Thyroid gland (tissue), 4 donors: ENCODE measurements at regions not wholly inside any gene's neighbourhood (a gene's known extent, or its start where the extent isn't known, plus 50 kb on each side); places are given as distances from the start of the nearest gene placed in this dataset.

ENCODE experiments used
- DNase-seq, 2 donors: peaks; one replicate each; pipeline ENCODE4 v3.0.0-alpha.2; 2019
- H3K27ac ChIP-seq, 3 donors: fragments of 200-600 bp; sonication (generic); 1 replicate in 2 of 3; 2 replicates in 1 of 3; pipeline ENCODE4 v1.5.1; 2016 to 2019; ENCODE audit warnings: mild to moderate bottlenecking in 1 of 3, moderate library complexity in 1 of 3
- H3K27me3 ChIP-seq: fragments of 200-600 bp; sonication (generic); one replicate; pipeline ENCODE4 v1.5.1; 2019
- H3K36me3 ChIP-seq, 2 donors: fragments of 200-600 bp; sonication (generic); one replicate each; pipeline ENCODE4 v1.5.1; 2016 to 2019
- H3K4me1 ChIP-seq, 2 donors: fragments of 200-600 bp; sonication (generic); one replicate each; pipeline ENCODE4 v1.5.1; 2017 to 2019
- H3K4me3 ChIP-seq, 3 donors: fragments of 200-600 bp; sonication (generic); replicated peaks in 1 of 3; 1 replicate in 2 of 3; 2 replicates in 1 of 3; pipeline ENCODE4 v1.5.1; 2016; ENCODE audit warnings: mild to moderate bottlenecking in 1 of 3
- H3K9me3 ChIP-seq: fragments of 200-600 bp; sonication (generic); one replicate; pipeline ENCODE4 v1.5.1; 2017
- POLR2A ChIP-seq, 2 donors: fragments of 450-650 bp; IDR thresholded peaks; one replicate each; pipeline ENCODE4 v1.6.1; 2017; ENCODE audit warnings: antibody characterized with exemption in 2 of 2, mild to moderate bottlenecking in 2 of 2, moderate library complexity in 1 of 2
- WGBS, 2 donors: methylation state at CpG; one replicate each; pipeline ENCODE4 v1.1.5; 2017; 5-methylcytosine and 5-hydroxymethylcytosine counted together
- intact Hi-C: fragments of 100-400 bp; cut with DNase I; formaldehyde crosslinking; loops from one replicate; pipeline ENCODE4 v1.15.1; 2023
- TF ChIP-seq, protein P1 (sequence below), 6 experiments: fragments of 200-600 bp in 3 of 6; fragments of 450-650 bp in 3 of 6; sonication (generic) in 3 of 6; IDR thresholded peaks; one replicate each; pipeline ENCODE4 v1.5.1; 2016 to 2019; ENCODE audit warnings: antibody characterized with exemption in 6 of 6, mild to moderate bottlenecking in 2 of 6, inconsistent platforms in 1 of 6, moderate library complexity in 1 of 6

DNA sequence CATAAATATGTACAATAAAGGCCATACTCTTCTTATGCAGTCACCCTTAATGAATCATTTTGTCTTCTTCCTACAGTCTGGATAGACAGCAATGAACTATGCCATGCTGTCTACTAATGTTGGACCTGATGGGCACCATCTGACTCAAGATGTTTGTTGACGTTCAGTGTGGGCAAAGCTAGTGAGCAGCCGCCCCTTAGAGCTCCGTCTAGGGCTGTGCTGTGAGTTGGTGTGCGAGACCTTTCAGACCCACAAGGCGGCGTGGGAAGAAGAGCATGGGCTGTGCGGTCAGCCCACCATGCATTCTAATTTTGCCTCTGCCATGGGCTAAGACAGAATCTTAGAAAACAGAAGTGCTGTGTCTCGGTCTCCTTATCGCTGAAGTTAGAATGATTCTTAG, 829.4 kb downstream of the QKI start:
- no peaks in the 10 kb centered on the region for H3K36me3 ChIP-seq
- 90 to 95% methylated on average over 9 of the region's 9 CpGs for WGBS, 2 donors
- H3K4me3 ChIP-seq: no peak overlapping the region
- intact Hi-C loops: no loop called here
- H3K27ac ChIP-seq: no peak overlapping the region
- H3K27me3 ChIP-seq: no peaks in the 10 kb centered on the region
- TF ChIP-seq POLR2A (IDR thresholded peaks at IDR 0.05): no peak
- TF ChIP-seq, protein P1, sequence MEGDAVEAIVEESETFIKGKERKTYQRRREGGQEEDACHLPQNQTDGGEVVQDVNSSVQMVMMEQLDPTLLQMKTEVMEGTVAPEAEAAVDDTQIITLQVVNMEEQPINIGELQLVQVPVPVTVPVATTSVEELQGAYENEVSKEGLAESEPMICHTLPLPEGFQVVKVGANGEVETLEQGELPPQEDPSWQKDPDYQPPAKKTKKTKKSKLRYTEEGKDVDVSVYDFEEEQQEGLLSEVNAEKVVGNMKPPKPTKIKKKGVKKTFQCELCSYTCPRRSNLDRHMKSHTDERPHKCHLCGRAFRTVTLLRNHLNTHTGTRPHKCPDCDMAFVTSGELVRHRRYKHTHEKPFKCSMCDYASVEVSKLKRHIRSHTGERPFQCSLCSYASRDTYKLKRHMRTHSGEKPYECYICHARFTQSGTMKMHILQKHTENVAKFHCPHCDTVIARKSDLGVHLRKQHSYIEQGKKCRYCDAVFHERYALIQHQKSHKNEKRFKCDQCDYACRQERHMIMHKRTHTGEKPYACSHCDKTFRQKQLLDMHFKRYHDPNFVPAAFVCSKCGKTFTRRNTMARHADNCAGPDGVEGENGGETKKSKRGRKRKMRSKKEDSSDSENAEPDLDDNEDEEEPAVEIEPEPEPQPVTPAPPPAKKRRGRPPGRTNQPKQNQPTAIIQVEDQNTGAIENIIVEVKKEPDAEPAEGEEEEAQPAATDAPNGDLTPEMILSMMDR (IDR thresholded peaks at IDR 0.05): no peak
- DNase-seq: no peak
- no peaks in the 10 kb centered on the region for H3K9me3 ChIP-seq
- H3K4me1 ChIP-seq: no peaks in the 10 kb centered on the region

DNA sequence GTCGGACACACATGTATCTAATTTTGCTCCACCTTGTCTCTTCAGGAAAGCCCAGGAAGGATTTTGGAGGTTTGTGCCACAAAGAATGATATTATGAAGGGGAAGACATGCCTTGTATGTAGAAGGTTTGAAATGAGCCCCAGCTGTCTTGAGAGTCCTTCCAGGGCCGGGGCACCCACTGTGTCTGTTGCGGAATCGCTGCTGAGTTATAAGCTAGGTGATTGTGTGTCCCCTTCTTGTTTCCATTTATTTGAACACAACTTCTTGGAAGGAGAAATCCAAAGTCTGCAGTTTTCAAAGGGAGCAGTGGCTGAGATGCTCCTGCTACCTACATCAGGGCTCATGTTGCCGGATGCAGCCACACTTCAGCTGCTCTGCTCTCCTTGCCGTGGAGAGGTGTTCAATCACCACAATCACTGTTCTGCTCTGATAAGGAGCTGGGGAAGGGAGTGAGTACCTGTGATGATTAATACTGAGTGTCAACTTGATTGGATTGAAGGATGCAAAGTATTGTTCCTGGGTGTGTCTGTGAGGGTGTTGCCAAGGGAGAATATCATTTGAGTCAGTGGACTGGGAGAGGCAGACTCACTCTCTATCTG, 828.6 kb downstream of the QKI start:
- no peaks in the 10 kb centered on the region for H3K27me3 ChIP-seq
- WGBS, 2 donors: 70 to 74% methylated on average over 6 of the region's 6 CpGs
- intact Hi-C loops: no loop called here
- TF ChIP-seq, protein P1 (IDR thresholded peaks at IDR 0.05): no peak
- TF ChIP-seq POLR2A (IDR thresholded peaks at IDR 0.05): no peak
- no peaks in the 10 kb centered on the region for H3K36me3 ChIP-seq
- DNase-seq: no peak
- H3K4me1 ChIP-seq: no peaks in the 10 kb centered on the region
- H3K4me3 ChIP-seq: no peak overlapping the region
- H3K9me3 ChIP-seq: no peaks in the 10 kb centered on the region
- no peak overlapping the region for H3K27ac ChIP-seq

DNA sequence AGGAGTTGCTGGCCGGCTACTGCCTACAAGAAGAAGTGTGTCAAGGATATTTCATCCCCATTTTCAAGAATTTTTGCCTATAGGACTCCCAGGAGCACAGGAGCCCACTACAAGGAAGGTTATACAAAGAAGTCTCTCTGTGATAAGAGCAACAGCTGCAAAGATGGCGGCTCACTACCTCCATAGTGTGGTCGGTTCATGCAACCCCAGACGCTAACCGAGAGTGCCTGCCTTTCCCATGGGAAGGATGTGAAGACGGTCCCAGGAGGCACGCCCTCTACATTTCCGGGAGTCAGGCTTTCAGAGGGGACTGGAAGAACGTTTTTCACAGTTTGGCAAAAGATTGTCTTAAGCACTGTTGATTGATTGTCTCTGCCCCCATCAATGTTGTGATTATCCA, 816.3 kb downstream of the QKI start:
- H3K4me3 ChIP-seq: no peak overlapping the region
- intact Hi-C loops: no loop called here
- H3K9me3 ChIP-seq: no peaks in the 10 kb centered on the region
- no peaks in the 10 kb centered on the region for H3K27me3 ChIP-seq
- H3K36me3 ChIP-seq: no peaks in the 10 kb centered on the region
- no peak overlapping the region for H3K27ac ChIP-seq
- H3K4me1 ChIP-seq: no peaks in the 10 kb centered on the region
- no peak for DNase-seq
- TF ChIP-seq, protein P1 (IDR thresholded peaks at IDR 0.05): no peak
- TF ChIP-seq POLR2A (IDR thresholded peaks at IDR 0.05): no peak
- 79 to 89% methylated on average over 9 of the region's 9 CpGs for WGBS, 2 donors

DNA sequence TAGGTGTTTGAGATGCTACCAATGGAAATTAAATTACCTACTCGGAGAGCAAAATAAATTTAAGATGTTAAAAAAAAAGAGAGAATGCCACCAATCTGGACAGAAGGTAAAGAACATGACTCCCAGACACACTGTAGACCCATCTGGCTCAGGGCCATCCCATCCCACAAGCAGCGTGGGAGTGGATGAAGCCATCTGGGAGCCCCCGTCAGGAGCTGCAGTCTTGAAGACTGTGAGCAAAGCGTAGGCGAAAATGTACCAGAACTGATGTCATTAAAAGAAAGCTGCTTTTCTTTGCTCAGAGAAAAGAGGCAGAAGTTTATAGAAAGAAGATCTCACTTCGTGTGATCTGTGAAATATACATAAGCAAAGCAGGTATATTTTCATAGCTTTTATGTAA, 815.7 kb downstream of the QKI start:
- TF ChIP-seq, protein P1 (IDR thresholded peaks at IDR 0.05): no peak
- TF ChIP-seq POLR2A (IDR thresholded peaks at IDR 0.05): no peak
- DNase-seq: no peak
- Histone ChIP-seq H3K36me3 (no peaks in the 10 kb centered on the region), H3K4me1 (no peaks in the 10 kb centered on the region), H3K27me3 (no peaks in the 10 kb centered on the region), H3K27ac (no peak overlapping the region), H3K9me3 (no peaks in the 10 kb centered on the region), H3K4me3 (no peak overlapping the region)
- intact Hi-C loops: no loop called here
- 82 to 85% methylated on average over 6 of the region's 6 CpGs for WGBS, 2 donors

DNA sequence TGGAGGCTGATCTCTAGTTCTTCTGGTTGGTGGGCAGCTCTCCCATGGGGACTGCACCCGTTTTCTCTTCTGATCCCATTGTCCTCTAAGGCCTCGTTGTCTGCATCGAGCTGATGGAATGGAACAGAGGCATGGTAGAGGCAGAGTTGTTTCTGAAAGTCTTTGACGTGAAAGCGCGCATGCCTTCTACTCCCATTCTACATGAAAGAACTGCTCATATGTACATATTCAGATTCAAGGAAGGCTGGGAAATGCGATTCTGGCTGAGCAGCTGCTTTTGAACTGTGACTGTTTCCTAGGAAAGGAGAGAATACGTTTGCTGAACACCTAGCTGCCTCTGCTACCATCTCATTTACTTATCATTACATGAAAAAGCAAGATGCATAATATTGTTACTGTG, 815.2 kb downstream of the QKI start:
- Histone ChIP-seq H3K36me3 (no peaks in the 10 kb centered on the region), H3K9me3 (no peaks in the 10 kb centered on the region), H3K27me3 (no peaks in the 10 kb centered on the region), H3K4me3 (no peak overlapping the region), H3K27ac (no peak overlapping the region), H3K4me1 (no peaks in the 10 kb centered on the region)
- DNase-seq: no peak
- TF ChIP-seq, protein P1 (IDR thresholded peaks at IDR 0.05): no peak
- no peak for TF ChIP-seq POLR2A (IDR thresholded peaks at IDR 0.05)
- intact Hi-C loops: no loop called here
- whole genome bisulfite sequencing, 2 donors: 82 to 90% methylated on average over 8 of the region's 8 CpGs
